ENCODE measurements at regions not wholly inside any gene's neighbourhood (a gene's known extent, or its start where the extent isn't known, plus 50 kb on each side); places are given as distances from the start of the nearest gene placed in this dataset.

- H3K4me1 Mint-ChIP-seq: 0 out of 4 replicates have a peak, but pooled peaks cover 0 to 4% of the 10 kb centered on the region in 2 experiments
- no peak overlapping the region for H3K4me3 Mint-ChIP-seq
- no peak overlapping the region for H3K27ac Mint-ChIP-seq
- TF ChIP-seq CTCF (conservative IDR thresholded peaks at IDR 0.05): no peak
- no peak overlapping the region for H3K18ac ChIP-seq (ENCODE audit: insufficient read length, low read depth, low read length)
- no peaks in the 10 kb centered on the region for H3K79me2 ChIP-seq (ENCODE audit: insufficient read depth, low read length)
- H3K27me3 ChIP-seq (ENCODE audit: insufficient read depth, low read length): no peaks in the 10 kb centered on the region
- no peak overlapping the region for H4K5ac ChIP-seq (ENCODE audit: insufficient read length, low read depth, low read length)
- H3K4me2 ChIP-seq (ENCODE audit: insufficient read depth, insufficient read length, low read length): no peak overlapping the region
- no peaks in the 10 kb centered on the region for H3K79me1 ChIP-seq (ENCODE audit: insufficient read depth, low read depth, low read length, poor library complexity, severe bottlenecking)
- no peak overlapping the region for H3K14ac ChIP-seq (ENCODE audit: insufficient read depth, low read length)
- no peak overlapping the region for H2AFZ ChIP-seq (ENCODE audit: low read length)
- no peak overlapping the region for H2BK15ac ChIP-seq (ENCODE audit: low read depth, low read length)
- no peak overlapping the region for H3T11ph ChIP-seq (ENCODE audit: low read length)
- no peak overlapping the region for H2BK120ac ChIP-seq (ENCODE audit: low read depth, low read length, poor library complexity, severe bottlenecking)
- no peak overlapping the region for H3K4ac ChIP-seq (ENCODE audit: low read depth, low read length)
- H2BK20ac ChIP-seq (ENCODE audit: low read depth, low read length, poor library complexity, severe bottlenecking): no peak overlapping the region
- H3K27me3 Mint-ChIP-seq (ENCODE audit: low read depth): no peaks in the 10 kb centered on the region
- no peak for DNase-seq
- H3K56ac ChIP-seq (ENCODE audit: insufficient read length, low read depth, low read length): no peak overlapping the region
- H3K27ac ChIP-seq (ENCODE audit: insufficient read length, low read depth, low read length): no peak overlapping the region
- no peaks in the 10 kb centered on the region for H3K9me3 ChIP-seq (ENCODE audit: control insufficient read depth, low read depth, low read length)
- H3K36me3 Mint-ChIP-seq (ENCODE audit: insufficient read depth in 1 of 3, low read depth in 3 of 3): no peaks in the 10 kb centered on the region; a peak in 1 of 7 replicates
- H4K91ac ChIP-seq (ENCODE audit: insufficient read length, low read depth, low read length): no peak overlapping the region
- peaks cover 3% of the 10 kb centered on the region for H3K23me2 ChIP-seq (ENCODE audit: insufficient read length, low read depth, low read length, poor library complexity, severe bottlenecking)
- H2BK5ac ChIP-seq (ENCODE audit: insufficient read length, low read length): no peak overlapping the region
- peaks cover 0 to 3% of the 10 kb centered on the region in 2 experiments; a peak in 1 of 5 replicates for H3K9me3 Mint-ChIP-seq
- no peak overlapping the region for H4K8ac ChIP-seq (replicated peaks; ENCODE audit: insufficient read length, low read depth, low read length)
- H2AK5ac ChIP-seq (ENCODE audit: insufficient read length, low read length): no peak overlapping the region
- no peaks in the 10 kb centered on the region for H4K20me1 ChIP-seq (ENCODE audit: control insufficient read depth, insufficient read depth, insufficient read length)
- H3K23ac ChIP-seq (ENCODE audit: insufficient read length, low read depth, low read length): no peak overlapping the region
- no peak overlapping the region for H3K9ac ChIP-seq (ENCODE audit: extremely low read depth, insufficient read length, low read length)
- no CpG with 5 or more reads among the region's 2 CpGs for WGBS (ENCODE audit: extremely low coverage, insufficient read length, low lambda C conversion rate)
- H2BK12ac ChIP-seq (ENCODE audit: insufficient read length, low read depth, low read length): no peak overlapping the region
- H3K4me1 ChIP-seq (ENCODE audit: insufficient read depth, low read length): no peaks in the 10 kb centered on the region
Observed at GRCh38 chr9:80233906-80234305, 662.1 kb downstream of the TLE4 start.

Measured in H9 (cell line).